ENCODE measurements at regions not wholly inside any gene's neighbourhood (a gene's known extent, or its start where the extent isn't known, plus 50 kb on each side); places are given as distances from the start of the nearest gene placed in this dataset.

DNA sequence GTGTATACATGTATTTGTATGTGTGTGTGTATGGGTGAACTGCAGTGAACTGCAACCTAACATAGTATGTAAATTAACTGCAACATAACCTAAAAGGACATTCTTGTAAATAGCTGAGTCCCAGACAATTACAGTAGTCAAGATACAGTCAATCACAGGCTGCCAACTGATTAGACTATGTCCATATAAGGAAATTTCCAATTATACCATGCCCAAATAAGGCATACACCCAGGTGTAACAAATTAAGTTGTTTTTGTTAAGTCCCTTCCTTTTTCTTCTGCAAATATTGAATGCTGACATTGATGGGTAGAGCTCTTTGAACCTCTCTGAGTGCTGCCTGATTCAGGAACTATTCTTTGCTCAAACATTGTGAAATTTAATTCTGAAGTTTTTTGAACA is 594.6 kb upstream of the FAM174A start:
- no peak for DNase-seq
- H3F3A ChIP-seq (replicated peaks; ENCODE audit: insufficient read depth), result no peaks in the 10 kb centered on the region

DNA sequence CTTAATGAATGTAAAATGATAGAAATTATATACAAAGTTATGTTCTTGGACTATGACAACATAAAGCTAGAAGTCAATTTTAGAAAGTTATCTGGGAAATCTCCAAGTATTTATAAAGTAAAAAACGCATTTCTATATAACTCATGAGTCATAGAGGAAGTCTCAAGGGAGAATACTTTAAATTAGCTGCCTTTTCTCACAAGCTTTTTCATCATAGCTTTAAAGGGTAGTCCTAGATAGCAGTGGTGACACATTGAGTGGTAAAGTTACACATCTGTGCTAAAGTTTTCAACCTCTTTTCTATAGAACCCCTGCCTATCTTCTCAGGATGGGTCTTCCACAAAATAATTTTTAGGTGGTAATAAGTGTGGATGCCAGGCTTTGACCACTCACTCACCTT is 598.3 kb upstream of the FAM174A start:
- H3K9ac ChIP-seq, result no peak overlapping the region
- H3K4me2 ChIP-seq, result no peak overlapping the region
- H3K27me3 ChIP-seq (ENCODE audit: insufficient read depth), result no peaks in the 10 kb centered on the region
- no peaks in the 10 kb centered on the region for H3K36me3 ChIP-seq (replicated peaks in 1 of 2; ENCODE audit: control insufficient read depth in 1 of 2, insufficient read depth in 2 of 2, low read length in 1 of 2)
- no peak overlapping the region for H3K4me3 ChIP-seq (ENCODE audit: low read depth in 2 of 2, low read length in 1 of 2)
- no peak for DNase-seq
- WGBS (ENCODE audit: low lambda C conversion rate), result 3% methylated on average over 1 of the region's 1 CpG
- H3F3A ChIP-seq (replicated peaks; ENCODE audit: insufficient read depth), result no peaks in the 10 kb centered on the region
- no peaks in the 10 kb centered on the region for H3K4me1 ChIP-seq (ENCODE audit: control insufficient read depth in 1 of 2, insufficient read depth in 2 of 2, low read depth in 1 of 2, low read length in 1 of 2)
- H3K9me3 ChIP-seq, result no peaks in the 10 kb centered on the region
- H3K9me2 ChIP-seq, result no peaks in the 10 kb centered on the region
- H3K79me2 ChIP-seq (ENCODE audit: insufficient read depth), result no peaks in the 10 kb centered on the region
- ChIA-PET CTCF (no interaction called here), POLR2A (no interaction called here)
- no peaks in the 10 kb centered on the region for H4K20me1 ChIP-seq (ENCODE audit: insufficient read depth)
- no peak overlapping the region for H3K27ac ChIP-seq (ENCODE audit: low read depth in 2 of 2, low read length in 1 of 2)
- no peak overlapping the region for H2AFZ ChIP-seq (ENCODE audit: low read depth)
- TF ChIP-seq MEF2A (IDR thresholded peaks at IDR 0.05; ENCODE audit: borderline replicate concordance, low read depth) (no peak), FOXM1 (IDR thresholded peaks at IDR 0.05; ENCODE audit: low read depth) (no peak), GABPA (IDR thresholded peaks at IDR 0.05; ENCODE audit: low read depth) (no peak), NRF1 (IDR thresholded peaks at IDR 0.05; ENCODE audit: low read depth, low read length) (no peak), YY1 (IDR thresholded peaks at IDR 0.05; ENCODE audit: low read depth) (no peak), TEAD4 (IDR thresholded peaks at IDR 0.05; ENCODE audit: borderline replicate concordance, insufficient read depth) (no peak), RCOR1 (IDR thresholded peaks at IDR 0.05; ENCODE audit: low read length) (no peak), EZH2phosphoT487 (IDR thresholded peaks at IDR 0.05; ENCODE audit: borderline replicate concordance, low read depth) (no peak), RAD21 (IDR thresholded peaks at IDR 0.05; ENCODE audit: low read length) (no peak), GATA2 (CRISPR knock-in tag; IDR thresholded peaks at IDR 0.05) (no peak), TCF12 (IDR thresholded peaks at IDR 0.05) (no peak), POLR2AphosphoS5 (IDR thresholded peaks at IDR 0.05; ENCODE audit: low read depth, low read length) (no peak)
- TF ChIP-seq, protein P1, sequence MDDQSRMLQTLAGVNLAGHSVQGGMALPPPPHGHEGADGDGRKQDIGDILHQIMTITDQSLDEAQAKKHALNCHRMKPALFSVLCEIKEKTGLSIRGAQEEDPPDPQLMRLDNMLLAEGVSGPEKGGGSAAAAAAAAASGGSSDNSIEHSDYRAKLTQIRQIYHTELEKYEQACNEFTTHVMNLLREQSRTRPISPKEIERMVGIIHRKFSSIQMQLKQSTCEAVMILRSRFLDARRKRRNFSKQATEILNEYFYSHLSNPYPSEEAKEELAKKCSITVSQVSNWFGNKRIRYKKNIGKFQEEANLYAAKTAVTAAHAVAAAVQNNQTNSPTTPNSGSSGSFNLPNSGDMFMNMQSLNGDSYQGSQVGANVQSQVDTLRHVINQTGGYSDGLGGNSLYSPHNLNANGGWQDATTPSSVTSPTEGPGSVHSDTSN (IDR thresholded peaks at IDR 0.05), result no peak
- TF ChIP-seq, protein P2, sequence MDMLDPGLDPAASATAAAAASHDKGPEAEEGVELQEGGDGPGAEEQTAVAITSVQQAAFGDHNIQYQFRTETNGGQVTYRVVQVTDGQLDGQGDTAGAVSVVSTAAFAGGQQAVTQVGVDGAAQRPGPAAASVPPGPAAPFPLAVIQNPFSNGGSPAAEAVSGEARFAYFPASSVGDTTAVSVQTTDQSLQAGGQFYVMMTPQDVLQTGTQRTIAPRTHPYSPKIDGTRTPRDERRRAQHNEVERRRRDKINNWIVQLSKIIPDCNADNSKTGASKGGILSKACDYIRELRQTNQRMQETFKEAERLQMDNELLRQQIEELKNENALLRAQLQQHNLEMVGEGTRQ (IDR thresholded peaks at IDR 0.05; ENCODE audit: borderline replicate concordance, low read depth, low read length), result no peak
- TF ChIP-seq, protein P3, sequence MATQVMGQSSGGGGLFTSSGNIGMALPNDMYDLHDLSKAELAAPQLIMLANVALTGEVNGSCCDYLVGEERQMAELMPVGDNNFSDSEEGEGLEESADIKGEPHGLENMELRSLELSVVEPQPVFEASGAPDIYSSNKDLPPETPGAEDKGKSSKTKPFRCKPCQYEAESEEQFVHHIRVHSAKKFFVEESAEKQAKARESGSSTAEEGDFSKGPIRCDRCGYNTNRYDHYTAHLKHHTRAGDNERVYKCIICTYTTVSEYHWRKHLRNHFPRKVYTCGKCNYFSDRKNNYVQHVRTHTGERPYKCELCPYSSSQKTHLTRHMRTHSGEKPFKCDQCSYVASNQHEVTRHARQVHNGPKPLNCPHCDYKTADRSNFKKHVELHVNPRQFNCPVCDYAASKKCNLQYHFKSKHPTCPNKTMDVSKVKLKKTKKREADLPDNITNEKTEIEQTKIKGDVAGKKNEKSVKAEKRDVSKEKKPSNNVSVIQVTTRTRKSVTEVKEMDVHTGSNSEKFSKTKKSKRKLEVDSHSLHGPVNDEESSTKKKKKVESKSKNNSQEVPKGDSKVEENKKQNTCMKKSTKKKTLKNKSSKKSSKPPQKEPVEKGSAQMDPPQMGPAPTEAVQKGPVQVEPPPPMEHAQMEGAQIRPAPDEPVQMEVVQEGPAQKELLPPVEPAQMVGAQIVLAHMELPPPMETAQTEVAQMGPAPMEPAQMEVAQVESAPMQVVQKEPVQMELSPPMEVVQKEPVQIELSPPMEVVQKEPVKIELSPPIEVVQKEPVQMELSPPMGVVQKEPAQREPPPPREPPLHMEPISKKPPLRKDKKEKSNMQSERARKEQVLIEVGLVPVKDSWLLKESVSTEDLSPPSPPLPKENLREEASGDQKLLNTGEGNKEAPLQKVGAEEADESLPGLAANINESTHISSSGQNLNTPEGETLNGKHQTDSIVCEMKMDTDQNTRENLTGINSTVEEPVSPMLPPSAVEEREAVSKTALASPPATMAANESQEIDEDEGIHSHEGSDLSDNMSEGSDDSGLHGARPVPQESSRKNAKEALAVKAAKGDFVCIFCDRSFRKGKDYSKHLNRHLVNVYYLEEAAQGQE (IDR thresholded peaks at IDR 0.05; ENCODE audit: low read depth, low read length), result no peak

More for the DNA sequence above, 594.6 kb upstream of the FAM174A start:
- no peak overlapping the region for H3K27ac ChIP-seq (ENCODE audit: low read depth in 2 of 2, low read length in 1 of 2)
- no peak overlapping the region for H3K4me2 ChIP-seq
- no peak overlapping the region for H2AFZ ChIP-seq (ENCODE audit: low read depth)
- no peak overlapping the region for H3K9ac ChIP-seq
- POLR2A ChIA-PET, result no interaction called here
- no peaks in the 10 kb centered on the region for H3K9me2 ChIP-seq
- TF ChIP-seq NFIC (IDR thresholded peaks at IDR 0.05; ENCODE audit: borderline replicate concordance), result no peak
- TF ChIP-seq EP300 (IDR thresholded peaks at IDR 0.05; ENCODE audit: borderline replicate concordance in 1 of 2, low read depth in 1 of 2, low read length in 1 of 2), result no peak
- TF ChIP-seq, protein P4, sequence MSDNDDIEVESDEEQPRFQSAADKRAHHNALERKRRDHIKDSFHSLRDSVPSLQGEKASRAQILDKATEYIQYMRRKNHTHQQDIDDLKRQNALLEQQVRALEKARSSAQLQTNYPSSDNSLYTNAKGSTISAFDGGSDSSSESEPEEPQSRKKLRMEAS (IDR thresholded peaks at IDR 0.05; ENCODE audit: low read depth), result no peak
- no peak for TF ChIP-seq SIN3A (IDR thresholded peaks at IDR 0.05; ENCODE audit: borderline replicate concordance, low read depth, low read length)
- TF ChIP-seq YY1 (IDR thresholded peaks at IDR 0.05; ENCODE audit: low read depth), result no peak
- no peaks in the 10 kb centered on the region for H4K20me1 ChIP-seq (ENCODE audit: insufficient read depth)
- H3K4me3 ChIP-seq (ENCODE audit: low read depth in 2 of 2, low read length in 1 of 2), result no peak overlapping the region
- H3K36me3 ChIP-seq (replicated peaks in 1 of 2; ENCODE audit: control insufficient read depth in 1 of 2, insufficient read depth in 2 of 2, low read length in 1 of 2), result no peaks in the 10 kb centered on the region
- no peaks in the 10 kb centered on the region for H3K4me1 ChIP-seq (ENCODE audit: control insufficient read depth in 1 of 2, insufficient read depth in 2 of 2, low read depth in 1 of 2, low read length in 1 of 2)
- no peaks in the 10 kb centered on the region; the same call in 1 of the 2 replicates for H3K9me3 ChIP-seq
- no peaks in the 10 kb centered on the region for H3K79me2 ChIP-seq (ENCODE audit: insufficient read depth)
- no peaks in the 10 kb centered on the region for H3K27me3 ChIP-seq (ENCODE audit: insufficient read depth)
- CTCF ChIA-PET, result no interaction called here

Measured in SK-N-SH (cell line).